ENCODE measurements at regions not wholly inside any gene's neighbourhood (a gene's known extent, or its start where the extent isn't known, plus 50 kb on each side); places are given as distances from the start of the nearest gene placed in this dataset.
A peak's percentile ranks its signal among the peaks of the same experiment; 100 is the strongest.
"Not testable (repeated sequence)": the region's sequence is repeated elsewhere in the genome, so short reads cannot be mapped to it uniquely, and the experiment has no call there.

- peak; percentile 85 for DNase-seq
Measured at GRCh38 chr16:73956587-73957494, 339.8 kb upstream of the PSMD7 start.

GRCh38 chr16:73955702-73956101 is 340.9 kb upstream of the PSMD7 start:
- DNase-seq, result no peak

- DNase-seq, result no peak
Measured at GRCh38 chr16:73955255-73955654, 341.4 kb upstream of the PSMD7 start.

GRCh38 chr16:73951481-73951880 is 345.1 kb upstream of the PSMD7 start:
- peak; percentile 86 for DNase-seq

- DNase-seq, result peak; percentile 86
Measured at GRCh38 chr16:73949574-73950320, 346.9 kb upstream of the PSMD7 start.

GRCh38 chr16:73945631-73946030 is 351.0 kb upstream of the PSMD7 start:
- no peak for DNase-seq

GRCh38 chr16:73943184-73943583 is 353.4 kb upstream of the PSMD7 start:
- not testable (repeated sequence) for DNase-seq

- not testable (repeated sequence) for DNase-seq
Measured at GRCh38 chr16:73940786-73941185, 355.8 kb upstream of the PSMD7 start.

GRCh38 chr16:73923951-73924350 is 372.7 kb upstream of the PSMD7 start:
- no peak for DNase-seq

GRCh38 chr16:73921295-73921694 is 375.3 kb upstream of the PSMD7 start:
- DNase-seq, result no peak

- DNase-seq, result no peak
Measured at GRCh38 chr16:73916829-73917594, 379.6 kb upstream of the PSMD7 start.

GRCh38 chr16:73915935-73916334 is 380.7 kb upstream of the PSMD7 start:
- no peak for DNase-seq

GRCh38 chr16:73915140-73915539 is 381.5 kb upstream of the PSMD7 start:
- DNase-seq, result peak; percentile 46

GRCh38 chr16:73912850-73913249 is 383.8 kb upstream of the PSMD7 start:
- DNase-seq, result no peak

GRCh38 chr16:73912281-73912680 is 384.3 kb upstream of the PSMD7 start:
- peak; percentile 60 for DNase-seq

- DNase-seq, result peak; percentile 4
Measured at GRCh38 chr16:73909529-73910035, 387.0 kb upstream of the PSMD7 start.

GRCh38 chr16:73891129-73891542 is 405.5 kb upstream of the PSMD7 start:
- DNase-seq, result peak; percentile 53

GRCh38 chr16:73890186-73891128 is 406.2 kb upstream of the PSMD7 start:
- DNase-seq, result no peak

GRCh38 chr16:73888840-73889490 is 407.6 kb upstream of the PSMD7 start:
- DNase-seq, result peak; percentile 73

- DNase-seq, result no peak
Measured at GRCh38 chr16:73887911-73888310, 408.7 kb upstream of the PSMD7 start.
